ENCODE measurements at regions not wholly inside any gene's neighbourhood (a gene's known extent, or its start where the extent isn't known, plus 50 kb on each side); places are given as distances from the start of the nearest gene placed in this dataset.

- TF ChIP-seq CTCF (conservative IDR thresholded peaks at IDR 0.05; ENCODE audit: low read depth in 2 of 2) (no peak), NANOG (IDR thresholded peaks at IDR 0.05; ENCODE audit: borderline replicate concordance) (no peak), CREB1 (CRISPR knock-in tag; IDR thresholded peaks at IDR 0.05; ENCODE audit: low read depth) (no peak)
Measured at GRCh38 chr3:13217736-13218540, 144.7 kb upstream of the IQSEC1 start.
